ENCODE measurements at regions not wholly inside any gene's neighbourhood (a gene's known extent, or its start where the extent isn't known, plus 50 kb on each side); places are given as distances from the start of the nearest gene placed in this dataset.

DNA sequence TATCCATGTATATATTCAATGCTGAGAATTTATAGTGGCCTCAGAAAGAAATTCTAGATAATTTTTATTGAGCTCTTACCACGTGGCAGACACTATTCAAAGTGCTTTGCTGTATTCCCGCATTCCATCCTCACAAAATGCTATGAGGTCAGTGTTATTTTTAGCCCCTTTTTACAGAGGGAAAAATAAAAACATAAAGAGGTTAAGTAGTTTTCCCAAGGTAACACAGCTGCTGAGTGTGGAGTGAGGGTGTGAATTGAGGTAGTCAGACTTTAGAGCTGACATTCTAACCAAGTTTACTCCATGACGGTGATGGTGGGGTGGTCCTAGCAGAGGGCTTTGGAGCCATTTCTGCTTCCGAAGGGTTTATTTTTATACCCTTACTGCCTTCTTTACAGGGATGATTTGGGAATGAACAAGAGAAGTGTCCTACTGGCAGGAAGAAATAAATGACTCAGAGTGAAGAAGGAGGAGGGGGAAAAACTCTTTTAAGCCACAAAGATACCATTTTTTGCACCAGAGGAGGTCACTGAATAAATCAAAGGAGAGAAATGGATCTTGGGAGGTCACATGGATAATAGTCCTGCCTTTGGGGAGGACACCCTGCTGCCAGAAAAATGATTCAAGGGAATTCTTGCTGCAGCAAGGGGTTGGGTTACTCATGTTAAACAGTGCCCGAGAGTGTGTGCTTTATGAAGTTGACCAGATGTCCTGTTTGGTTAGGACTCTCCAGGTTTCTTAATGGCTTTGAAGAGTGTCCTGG is 76.1 kb downstream of the HMHB1 start:
- no peaks in the 10 kb centered on the region for H3K9me3 ChIP-seq (ENCODE audit: control insufficient read depth, insufficient read depth, low read length)
- H3K27me3 ChIP-seq (ENCODE audit: control insufficient read depth, insufficient read depth, low read length): no peaks in the 10 kb centered on the region
- no peak overlapping the region for H3K4me3 ChIP-seq (ENCODE audit: low read depth, low read length)
- no peak overlapping the region for H3K9ac ChIP-seq (ENCODE audit: low read depth, low read length)
- peaks cover 3% of the 10 kb centered on the region; the same call in 1 of the 2 replicates for H3K4me1 ChIP-seq (ENCODE audit: control insufficient read depth, insufficient read depth, low read length)
- H3K36me3 ChIP-seq (ENCODE audit: control insufficient read depth, insufficient read depth, low read length): no peaks in the 10 kb centered on the region
- H3K27ac ChIP-seq (ENCODE audit: low read depth, low read length): no peak overlapping the region

- H3K36me3 ChIP-seq (ENCODE audit: control insufficient read depth, insufficient read depth, low read length): no peaks in the 10 kb centered on the region
- H3K9ac ChIP-seq (ENCODE audit: low read depth, low read length): no peak overlapping the region
- no peaks in the 10 kb centered on the region for H3K9me3 ChIP-seq (ENCODE audit: control insufficient read depth, insufficient read depth, low read length)
- peaks cover 3% of the 10 kb centered on the region; the same call in 1 of the 2 replicates for H3K4me1 ChIP-seq (ENCODE audit: control insufficient read depth, insufficient read depth, low read length)
- H3K27me3 ChIP-seq (ENCODE audit: control insufficient read depth, insufficient read depth, low read length): no peaks in the 10 kb centered on the region
- no peak overlapping the region for H3K4me3 ChIP-seq (ENCODE audit: low read depth, low read length)
- H3K27ac ChIP-seq (ENCODE audit: low read depth, low read length): no peak overlapping the region
Measured at GRCh38 chr5:143888912-143889311, 77.0 kb downstream of the HMHB1 start.

DNA sequence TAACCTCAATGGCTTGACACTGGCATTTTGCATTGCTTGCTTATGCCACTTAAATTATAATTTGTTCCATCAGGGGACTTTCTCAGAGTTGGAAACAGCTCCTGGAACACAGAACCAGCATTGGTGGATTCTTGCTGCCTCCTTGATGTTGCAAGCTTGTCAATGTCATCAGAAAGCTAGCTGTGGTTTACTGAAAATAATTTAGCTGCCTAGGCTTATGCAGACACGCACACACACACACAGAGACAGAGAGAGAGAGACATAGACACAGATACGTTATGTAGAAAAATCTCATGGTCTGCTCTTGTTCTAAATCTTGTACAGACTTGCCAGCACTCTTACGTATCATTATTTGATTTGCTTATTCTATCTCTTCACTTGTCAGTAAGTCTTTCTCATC is 78.0 kb downstream of the HMHB1 start:
- H3K4me3 ChIP-seq (ENCODE audit: low read depth, low read length): no peak overlapping the region
- no peaks in the 10 kb centered on the region for H3K9me3 ChIP-seq (ENCODE audit: control insufficient read depth, insufficient read depth, low read length)
- no peak overlapping the region for H3K27ac ChIP-seq (ENCODE audit: low read depth, low read length)
- H3K9ac ChIP-seq (ENCODE audit: low read depth, low read length): no peak overlapping the region
- peaks cover 3% of the 10 kb centered on the region; the same call in 1 of the 2 replicates for H3K4me1 ChIP-seq (ENCODE audit: control insufficient read depth, insufficient read depth, low read length)
- no peaks in the 10 kb centered on the region for H3K36me3 ChIP-seq (ENCODE audit: control insufficient read depth, insufficient read depth, low read length)
- H3K27me3 ChIP-seq (ENCODE audit: control insufficient read depth, insufficient read depth, low read length): no peaks in the 10 kb centered on the region

DNA sequence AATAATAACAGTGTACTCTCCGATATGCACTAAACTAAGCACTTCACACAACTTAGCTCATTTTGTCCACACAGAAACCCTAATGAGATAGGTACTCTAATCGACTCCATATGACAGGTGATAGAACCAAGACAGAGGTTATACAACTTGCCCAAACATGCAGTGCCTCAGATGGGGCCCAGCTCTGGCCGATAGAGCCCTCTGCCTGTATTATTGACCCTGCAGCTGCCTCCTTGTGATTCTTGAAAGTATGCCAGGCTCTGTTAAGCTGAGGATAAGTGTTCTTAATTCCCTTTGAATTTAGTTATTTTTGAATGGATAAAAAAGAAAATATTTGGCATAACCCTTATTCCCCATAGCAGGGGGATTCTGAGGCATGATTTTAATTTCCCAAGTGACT is 78.5 kb downstream of the HMHB1 start:
- Histone ChIP-seq H3K9ac (ENCODE audit: low read depth, low read length) (no peak overlapping the region), H3K9me3 (ENCODE audit: control insufficient read depth, insufficient read depth, low read length) (no peaks in the 10 kb centered on the region), H3K36me3 (ENCODE audit: control insufficient read depth, insufficient read depth, low read length) (no peaks in the 10 kb centered on the region), H3K4me3 (ENCODE audit: low read depth, low read length) (no peak overlapping the region), H3K27me3 (ENCODE audit: control insufficient read depth, insufficient read depth, low read length) (no peaks in the 10 kb centered on the region), H3K27ac (ENCODE audit: low read depth, low read length) (no peak overlapping the region), H3K4me1 (ENCODE audit: control insufficient read depth, insufficient read depth, low read length) (peaks cover 3% of the 10 kb centered on the region; the same call in 1 of the 2 replicates)

DNA sequence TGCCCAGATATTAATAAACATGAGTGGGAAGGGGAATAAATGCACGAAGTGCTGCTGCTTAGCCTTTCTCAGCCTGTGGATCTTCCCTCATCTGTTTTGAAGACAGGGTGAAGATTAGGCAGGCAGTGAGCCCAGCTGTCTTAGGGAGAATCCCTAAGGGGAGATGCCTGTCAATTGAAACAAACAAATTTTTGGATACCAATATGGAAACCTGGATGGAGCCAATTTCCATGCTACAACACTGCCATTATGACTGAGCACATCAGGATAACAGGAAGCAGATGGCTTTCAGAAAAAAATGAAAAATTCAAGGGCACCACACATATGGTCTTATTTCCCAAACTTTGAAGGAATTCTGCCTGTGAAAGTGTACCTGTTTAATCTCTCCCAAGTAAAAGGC is 80.3 kb downstream of the HMHB1 start:
- Histone ChIP-seq H3K27ac (ENCODE audit: low read depth, low read length) (no peak overlapping the region), H3K9ac (ENCODE audit: low read depth, low read length) (no peak overlapping the region), H3K9me3 (ENCODE audit: control insufficient read depth, insufficient read depth, low read length) (no peaks in the 10 kb centered on the region), H3K27me3 (ENCODE audit: control insufficient read depth, insufficient read depth, low read length) (no peaks in the 10 kb centered on the region), H3K4me1 (ENCODE audit: control insufficient read depth, insufficient read depth, low read length) (no peaks in the 10 kb centered on the region), H3K36me3 (ENCODE audit: control insufficient read depth, insufficient read depth, low read length) (no peaks in the 10 kb centered on the region), H3K4me3 (ENCODE audit: low read depth, low read length) (no peak overlapping the region)

- no peak overlapping the region for H3K9ac ChIP-seq (ENCODE audit: low read depth, low read length)
- no peaks in the 10 kb centered on the region for H3K36me3 ChIP-seq (ENCODE audit: control insufficient read depth, insufficient read depth, low read length)
- no peaks in the 10 kb centered on the region for H3K27me3 ChIP-seq (ENCODE audit: control insufficient read depth, insufficient read depth, low read length)
- H3K4me1 ChIP-seq (ENCODE audit: control insufficient read depth, insufficient read depth, low read length): no peaks in the 10 kb centered on the region
- no peak overlapping the region for H3K27ac ChIP-seq (ENCODE audit: low read depth, low read length)
- no peaks in the 10 kb centered on the region for H3K9me3 ChIP-seq (ENCODE audit: control insufficient read depth, insufficient read depth, low read length)
- H3K4me3 ChIP-seq (ENCODE audit: low read depth, low read length): no peak overlapping the region
Measured at GRCh38 chr5:143892908-143893307, 80.9 kb downstream of the HMHB1 start.

GRCh38 chr5:143893638-143894037 is 81.7 kb downstream of the HMHB1 start:
- H3K27ac ChIP-seq (ENCODE audit: low read depth, low read length): no peak overlapping the region
- H3K9me3 ChIP-seq (ENCODE audit: control insufficient read depth, insufficient read depth, low read length): no peaks in the 10 kb centered on the region
- H3K4me3 ChIP-seq (ENCODE audit: low read depth, low read length): no peak overlapping the region
- no peaks in the 10 kb centered on the region for H3K27me3 ChIP-seq (ENCODE audit: control insufficient read depth, insufficient read depth, low read length)
- no peaks in the 10 kb centered on the region for H3K4me1 ChIP-seq (ENCODE audit: control insufficient read depth, insufficient read depth, low read length)
- H3K36me3 ChIP-seq (ENCODE audit: control insufficient read depth, insufficient read depth, low read length): no peaks in the 10 kb centered on the region
- no peak overlapping the region for H3K9ac ChIP-seq (ENCODE audit: low read depth, low read length)

GRCh38 chr5:143896516-143896915 is 84.6 kb downstream of the HMHB1 start:
- H3K27me3 ChIP-seq (ENCODE audit: control insufficient read depth, insufficient read depth, low read length): no peaks in the 10 kb centered on the region
- no peak overlapping the region for H3K27ac ChIP-seq (ENCODE audit: low read depth, low read length)

DNA sequence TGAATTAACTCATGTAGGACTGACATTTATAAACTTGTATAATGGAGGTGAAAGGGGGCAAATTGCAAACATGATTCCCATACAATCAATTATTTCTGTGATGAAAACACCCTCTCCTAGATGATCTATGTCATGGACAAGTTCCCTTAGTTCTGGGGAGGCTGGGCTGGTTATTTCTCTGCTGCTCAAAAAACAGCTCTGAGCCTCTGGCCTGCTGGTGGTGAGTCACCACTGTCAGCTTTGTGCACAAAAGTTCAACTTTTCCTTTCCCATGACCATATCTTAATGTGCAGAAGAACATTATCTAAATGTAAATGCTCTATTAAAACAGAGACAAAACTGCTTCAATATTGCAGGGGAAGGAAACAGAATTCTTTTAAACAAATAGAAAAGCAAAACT is 85.0 kb downstream of the HMHB1 start:
- Histone ChIP-seq H3K9ac (ENCODE audit: low read depth, low read length) (no peak overlapping the region), H3K4me1 (ENCODE audit: control insufficient read depth, insufficient read depth, low read length) (no peaks in the 10 kb centered on the region), H3K9me3 (ENCODE audit: control insufficient read depth, insufficient read depth, low read length) (no peaks in the 10 kb centered on the region), H3K27me3 (ENCODE audit: control insufficient read depth, insufficient read depth, low read length) (no peaks in the 10 kb centered on the region), H3K27ac (ENCODE audit: low read depth, low read length) (no peak overlapping the region), H3K4me3 (ENCODE audit: low read depth, low read length) (no peak overlapping the region), H3K36me3 (ENCODE audit: control insufficient read depth, insufficient read depth, low read length) (no peaks in the 10 kb centered on the region)

More at GRCh38 chr5:143896516-143896915, 84.6 kb downstream of the HMHB1 start:
- Histone ChIP-seq H3K36me3 (ENCODE audit: control insufficient read depth, insufficient read depth, low read length) (no peaks in the 10 kb centered on the region), H3K4me1 (ENCODE audit: control insufficient read depth, insufficient read depth, low read length) (no peaks in the 10 kb centered on the region), H3K4me3 (ENCODE audit: low read depth, low read length) (no peak overlapping the region), H3K9me3 (ENCODE audit: control insufficient read depth, insufficient read depth, low read length) (no peaks in the 10 kb centered on the region), H3K9ac (ENCODE audit: low read depth, low read length) (no peak overlapping the region)

GRCh38 chr5:143898381-143898780 is 86.4 kb downstream of the HMHB1 start:
- no peaks in the 10 kb centered on the region for H3K9me3 ChIP-seq (ENCODE audit: control insufficient read depth, insufficient read depth, low read length)
- H3K4me1 ChIP-seq (ENCODE audit: control insufficient read depth, insufficient read depth, low read length): no peaks in the 10 kb centered on the region
- no peaks in the 10 kb centered on the region for H3K36me3 ChIP-seq (ENCODE audit: control insufficient read depth, insufficient read depth, low read length)
- no peak overlapping the region for H3K4me3 ChIP-seq (ENCODE audit: low read depth, low read length)
- H3K9ac ChIP-seq (ENCODE audit: low read depth, low read length): no peak overlapping the region
- H3K27ac ChIP-seq (ENCODE audit: low read depth, low read length): no peak overlapping the region
- no peaks in the 10 kb centered on the region for H3K27me3 ChIP-seq (ENCODE audit: control insufficient read depth, insufficient read depth, low read length)

GRCh38 chr5:143898916-143899591 is 87.1 kb downstream of the HMHB1 start:
- Histone ChIP-seq H3K4me3 (ENCODE audit: low read depth, low read length) (no peak overlapping the region), H3K36me3 (ENCODE audit: control insufficient read depth, insufficient read depth, low read length) (no peaks in the 10 kb centered on the region), H3K27ac (ENCODE audit: low read depth, low read length) (no peak overlapping the region), H3K4me1 (ENCODE audit: control insufficient read depth, insufficient read depth, low read length) (no peaks in the 10 kb centered on the region), H3K27me3 (ENCODE audit: control insufficient read depth, insufficient read depth, low read length) (no peaks in the 10 kb centered on the region), H3K9me3 (ENCODE audit: control insufficient read depth, insufficient read depth, low read length) (no peaks in the 10 kb centered on the region), H3K9ac (ENCODE audit: low read depth, low read length) (no peak overlapping the region)
